Inflammatory macrophage treated with lipopolysaccharide for 4 hours (primary cell): ENCODE measurements at regions not wholly inside any gene's neighbourhood (a gene's known extent, or its start where the extent isn't known, plus 50 kb on each side); places are given as distances from the start of the nearest gene placed in this dataset.
"Not testable (repeated sequence)": the region's sequence is repeated elsewhere in the genome, so short reads cannot be mapped to it uniquely, and the experiment has no call there.

ENCODE experiments used
- DNase-seq: peaks from one replicate; pipeline ENCODE4 v3.0.0-alpha.2; 2020

DNA sequence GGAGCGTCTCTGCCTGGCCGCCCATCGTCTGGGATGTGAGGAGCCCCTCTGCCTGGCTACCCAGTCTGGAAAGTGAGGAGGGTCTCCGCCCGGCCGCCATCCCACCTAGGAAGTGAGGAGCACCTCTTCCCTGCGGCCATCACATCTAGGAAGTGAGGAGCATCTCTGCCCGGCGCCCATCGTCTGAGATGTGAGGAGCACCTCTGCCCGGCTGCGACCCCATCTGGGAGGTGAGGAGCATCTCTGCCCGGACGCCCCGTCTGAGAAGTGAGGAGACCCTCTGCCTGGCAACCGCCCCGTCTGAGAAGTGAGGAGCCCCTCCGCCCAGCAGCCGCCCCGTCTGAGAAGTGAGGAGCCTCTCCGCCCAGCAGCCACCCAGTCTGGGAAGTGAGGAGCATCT lies 84.5 kb downstream of the IDS start:
- DNase-seq: not testable (repeated sequence)

DNA sequence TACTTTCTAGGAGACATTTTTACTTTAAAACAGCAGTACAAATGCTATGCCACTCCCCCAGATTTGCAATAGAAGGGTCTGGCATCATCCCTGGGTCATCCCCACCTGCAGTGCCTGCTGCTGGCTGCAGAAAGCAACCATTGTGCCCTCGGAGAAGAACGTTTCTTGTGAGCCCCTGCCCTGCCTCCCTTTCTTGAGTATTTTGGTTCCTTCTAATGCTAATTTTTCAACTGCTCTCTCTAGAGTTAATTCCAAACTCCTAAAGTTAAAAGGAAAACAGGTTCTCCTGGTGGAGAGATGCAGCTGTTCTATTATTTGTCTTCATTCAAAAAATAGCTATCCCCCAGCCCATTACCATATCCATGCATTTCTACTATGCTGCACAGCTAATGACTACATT lies 107.1 kb downstream of the IDS start:
- no peak for DNase-seq

DNA sequence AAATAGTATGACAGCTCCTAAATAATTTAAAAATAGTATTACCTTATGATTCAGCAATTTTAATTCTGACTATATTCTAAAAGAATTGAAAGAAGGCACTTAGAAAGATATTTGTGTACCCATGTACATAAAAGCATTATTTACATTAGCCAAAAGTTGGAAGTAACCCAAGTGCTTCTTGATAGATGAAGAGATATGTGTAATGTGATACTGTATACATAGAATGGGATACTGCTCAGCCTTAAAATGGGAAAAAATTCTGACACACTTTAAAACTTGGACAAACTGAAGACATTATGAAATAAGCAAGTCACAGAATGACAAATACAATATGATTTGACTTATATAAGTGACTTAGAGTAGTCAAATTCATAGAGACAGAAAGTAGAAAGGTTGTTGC lies 112.2 kb downstream of the IDS start:
- no peak for DNase-seq

DNA sequence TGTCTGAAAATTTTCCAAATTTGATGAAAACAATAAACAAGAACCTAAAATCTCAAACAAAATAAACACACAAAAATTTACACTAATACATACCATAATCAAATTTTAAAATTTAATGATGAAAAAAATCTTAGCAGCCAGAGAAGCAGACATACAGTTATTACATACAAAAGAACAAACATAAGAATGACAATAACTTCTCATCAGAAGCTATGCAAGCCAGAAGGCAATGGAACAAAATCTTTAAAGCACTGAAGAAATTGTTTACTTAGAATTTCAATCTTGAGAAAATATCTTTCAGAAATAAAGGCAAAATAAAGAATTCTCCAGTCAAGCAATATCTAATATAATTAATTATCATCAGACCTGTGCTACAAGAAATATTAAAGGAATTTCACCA lies 121.3 kb downstream of the IDS start:
- DNase-seq: no peak

DNA sequence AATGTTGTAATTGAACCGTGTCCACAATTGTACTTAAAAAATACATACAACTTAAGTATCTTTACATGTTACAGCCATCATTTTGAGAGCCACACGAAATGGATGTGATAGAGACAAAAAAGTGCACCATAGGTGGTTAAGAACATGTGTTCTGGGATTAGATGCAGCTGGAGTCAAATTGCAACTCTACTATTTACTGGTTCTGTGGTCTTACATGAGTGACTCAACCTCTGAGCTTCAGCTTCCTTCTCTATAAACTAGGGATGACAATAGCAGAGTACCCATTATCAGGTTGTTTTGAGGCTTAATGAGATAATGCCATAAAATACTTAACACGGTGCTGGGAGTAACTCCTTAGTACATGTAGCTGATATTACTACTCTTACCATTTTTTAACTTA lies 130.4 kb downstream of the IDS start:
- DNase-seq: no peak

DNA sequence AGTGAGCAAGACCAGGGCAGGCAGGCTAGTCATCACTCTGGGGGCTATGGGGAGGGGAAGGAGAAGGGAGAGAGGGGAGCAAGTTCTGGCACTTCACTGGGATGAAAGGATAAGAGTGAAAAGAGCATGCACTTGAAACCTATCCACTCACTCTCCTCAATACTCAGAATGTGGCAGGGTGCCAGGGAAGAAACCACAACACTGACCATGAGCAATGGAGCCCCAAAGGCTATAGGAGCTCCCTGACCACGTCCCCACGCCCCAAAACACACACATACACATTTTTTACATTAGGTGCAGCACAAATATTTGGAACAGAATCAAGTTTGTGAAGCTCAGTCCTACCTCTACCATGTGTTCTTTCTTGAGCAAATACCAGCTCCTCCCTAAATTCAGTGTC lies 132.2 kb downstream of the IDS start:
- DNase-seq: no peak

DNA sequence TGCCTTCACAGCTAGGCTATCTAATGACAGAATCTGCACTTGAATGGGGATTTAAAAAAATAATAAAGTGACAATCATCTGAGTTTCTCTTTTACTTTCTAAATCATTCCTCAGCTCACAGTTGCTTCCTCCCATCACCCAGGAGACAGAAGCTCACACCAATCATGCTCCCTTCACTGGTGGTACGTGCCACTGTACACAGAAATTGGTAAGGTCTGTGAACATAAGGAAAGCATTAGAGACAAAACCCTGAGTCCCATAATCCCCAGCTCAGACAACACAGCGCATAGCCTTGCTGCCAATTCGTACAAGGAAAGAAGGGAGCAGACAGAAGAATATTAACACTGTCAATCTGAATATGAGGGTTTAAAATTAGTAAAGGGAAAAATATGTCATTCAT lies 133.1 kb downstream of the IDS start:
- DNase-seq: no peak

DNA sequence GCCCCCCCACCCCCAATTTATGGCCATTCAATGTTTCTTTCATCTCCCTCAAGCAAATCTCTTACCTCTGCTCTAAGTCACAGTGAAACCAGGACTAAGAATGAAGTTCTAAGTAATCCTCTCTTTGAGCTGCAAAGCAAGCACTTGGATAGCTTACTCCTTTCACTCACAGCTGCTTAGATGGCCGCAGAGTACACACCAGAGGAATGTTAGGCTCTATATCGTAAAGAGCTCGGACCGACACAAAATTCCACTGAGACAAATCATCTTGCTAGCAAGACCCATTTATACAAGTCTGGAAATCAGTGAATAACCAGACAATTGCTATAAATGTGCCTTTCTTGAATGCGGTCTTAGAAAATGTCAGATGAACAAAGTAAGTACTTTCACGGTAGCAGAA lies 135.0 kb downstream of the IDS start:
- no peak for DNase-seq

DNA sequence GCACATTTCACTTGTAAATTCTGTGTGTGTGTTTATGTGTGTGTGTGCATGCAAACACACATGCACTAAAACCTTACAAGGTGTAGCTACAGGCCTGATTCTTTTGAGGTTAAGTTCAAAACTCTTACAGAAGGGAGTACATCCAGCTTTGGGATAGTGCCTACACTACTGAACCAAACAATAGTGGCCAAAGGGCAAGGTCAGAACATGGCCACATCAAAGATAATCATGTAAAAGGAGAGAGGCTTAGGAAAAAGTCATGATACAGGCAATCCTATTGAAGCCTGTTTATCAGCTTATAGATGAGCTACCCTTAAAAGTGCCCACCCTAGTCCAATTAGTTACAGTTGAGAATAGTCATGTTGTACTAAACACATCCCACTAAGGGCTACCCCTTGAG lies 139.6 kb downstream of the IDS start:
- DNase-seq: no peak

DNA sequence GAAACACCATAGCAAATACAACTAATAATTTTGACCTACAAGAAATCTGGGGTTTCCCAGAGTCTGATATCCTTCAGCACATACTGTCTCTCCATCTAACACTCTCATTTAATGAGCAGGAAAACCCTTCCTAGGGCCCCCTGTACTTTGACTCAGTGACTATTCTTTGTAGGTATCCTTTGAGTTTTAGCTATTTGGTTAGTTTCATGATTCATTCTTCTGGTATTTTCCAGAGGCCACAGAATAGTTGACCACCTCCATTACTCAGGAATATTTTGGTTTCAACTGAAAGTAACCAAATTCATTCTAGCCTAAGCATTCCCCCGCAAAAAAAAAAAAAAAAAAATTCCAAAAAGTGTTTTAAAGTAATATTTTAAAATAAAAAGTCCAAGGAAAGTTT lies 140.0 kb downstream of the IDS start:
- DNase-seq: no peak

DNA sequence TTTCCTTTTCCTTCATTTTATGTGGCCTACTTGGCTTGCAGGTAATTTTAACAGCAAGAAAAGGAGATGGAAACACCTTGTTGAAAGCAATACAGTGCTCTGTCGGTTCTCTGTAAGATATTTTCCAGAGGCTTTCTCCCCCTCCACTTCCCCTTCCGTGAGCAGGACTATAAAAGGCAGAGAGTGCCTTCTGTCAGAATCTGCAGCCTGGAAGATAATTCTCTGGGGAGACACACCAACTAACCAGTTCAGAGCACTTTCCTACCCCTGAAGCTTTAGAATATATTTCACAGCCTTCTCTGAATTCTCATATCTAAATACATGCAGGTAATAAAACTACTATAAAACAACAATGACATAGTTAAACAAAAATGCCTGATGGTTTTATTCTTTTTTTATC lies 141.1 kb downstream of the IDS start:
- DNase-seq: no peak

DNA sequence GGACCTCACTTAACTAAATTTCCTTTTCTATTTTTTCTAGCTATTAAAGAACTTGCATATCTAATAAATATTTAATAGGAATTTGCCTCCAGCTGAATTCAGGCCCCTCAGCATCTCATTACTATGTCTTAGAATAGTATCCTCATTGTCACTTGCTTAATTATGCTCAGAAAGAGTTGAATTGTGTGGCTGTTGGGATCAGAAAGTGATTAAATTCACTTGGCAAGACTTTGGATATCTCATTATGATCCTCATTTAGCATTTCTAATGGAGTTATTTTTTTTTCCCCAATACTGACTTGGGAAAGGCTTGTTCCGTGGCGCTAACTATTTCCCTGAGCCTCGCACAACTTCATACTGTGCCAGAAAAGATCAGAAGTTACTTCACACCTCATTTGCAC lies 158.8 kb downstream of the IDS start:
- DNase-seq: no peak

DNA sequence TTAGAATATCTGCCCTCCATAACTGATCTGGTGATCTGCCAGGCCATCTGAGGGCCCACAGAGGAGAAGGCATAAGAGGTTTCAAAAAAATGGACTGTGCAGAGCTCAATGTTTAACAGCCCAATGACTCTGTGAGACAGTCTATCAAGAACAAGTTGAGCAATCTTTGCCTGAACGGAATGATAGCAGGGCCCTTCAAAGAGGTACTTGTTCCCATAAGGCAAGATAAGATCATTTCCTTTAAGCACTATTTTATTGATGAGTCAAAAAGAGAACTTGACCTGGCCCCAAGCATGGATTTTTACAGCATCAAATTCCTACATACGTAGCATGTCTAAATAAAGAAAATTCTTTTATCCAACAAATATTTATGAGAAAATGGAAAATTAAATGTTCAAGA lies 182.8 kb downstream of the IDS start:
- DNase-seq: no peak

DNA sequence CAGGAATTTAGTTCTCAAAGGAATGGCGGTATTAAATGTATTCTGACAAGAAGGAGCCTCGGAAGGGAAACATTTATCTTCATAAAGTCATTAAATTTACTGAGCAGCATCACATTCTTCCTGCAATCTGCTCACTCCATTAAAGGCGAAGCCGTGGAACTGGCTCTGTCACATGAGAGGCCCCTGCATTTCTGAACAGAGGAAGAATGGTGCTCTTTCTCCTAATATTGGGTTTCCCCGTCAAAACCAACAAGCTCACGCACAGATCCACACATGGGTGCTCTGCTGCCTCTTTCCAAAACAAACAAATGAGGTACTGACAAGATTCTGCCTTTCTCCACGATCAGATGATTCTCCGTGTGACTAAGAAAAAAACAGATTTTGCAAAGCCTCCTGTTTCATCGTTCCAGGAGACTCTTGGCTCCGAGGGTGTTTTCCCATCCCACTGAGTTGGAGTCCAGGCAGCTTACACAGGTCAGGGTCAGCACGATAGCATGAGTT lies 191.2 kb downstream of the IDS start:
- no peak for DNase-seq

DNA sequence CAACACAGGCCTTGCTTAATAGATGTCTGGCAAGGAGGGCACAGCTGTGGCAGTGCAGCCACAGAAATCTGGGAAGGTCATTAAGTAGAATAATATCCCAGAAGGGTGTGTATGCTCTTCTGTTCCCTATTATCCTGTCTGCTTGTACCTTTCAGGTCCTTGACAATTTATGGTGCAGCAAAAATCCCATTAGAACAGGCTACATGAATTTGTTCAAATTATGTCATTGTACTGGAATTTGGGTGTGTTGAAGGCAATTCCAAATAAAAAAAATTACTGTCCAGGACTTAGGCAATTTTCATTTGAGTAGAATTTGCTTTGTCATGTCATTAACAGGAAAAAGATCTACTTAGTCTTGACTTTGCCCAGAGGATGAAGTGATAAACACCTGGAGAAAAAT lies 192.1 kb downstream of the IDS start:
- no peak for DNase-seq

DNA sequence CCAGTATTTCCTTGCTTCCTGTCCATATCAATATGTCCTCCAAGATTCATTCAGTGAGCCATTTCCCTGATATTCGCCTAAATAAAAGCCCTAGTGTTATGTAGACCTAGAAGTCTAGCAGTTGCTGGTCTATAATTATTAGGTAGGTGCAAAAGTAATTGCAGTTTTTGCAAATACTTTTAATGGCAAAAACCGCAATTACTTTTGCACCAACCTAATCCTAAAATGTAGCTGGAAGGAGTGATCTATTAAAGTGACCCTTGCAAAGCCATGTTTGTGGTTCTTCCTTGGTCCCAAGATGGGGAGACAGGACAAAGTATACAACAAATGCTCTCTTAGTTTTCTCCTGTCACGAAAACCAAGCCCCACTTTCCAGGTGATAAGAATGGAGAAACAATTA lies 193.0 kb downstream of the IDS start:
- no peak for DNase-seq

DNA sequence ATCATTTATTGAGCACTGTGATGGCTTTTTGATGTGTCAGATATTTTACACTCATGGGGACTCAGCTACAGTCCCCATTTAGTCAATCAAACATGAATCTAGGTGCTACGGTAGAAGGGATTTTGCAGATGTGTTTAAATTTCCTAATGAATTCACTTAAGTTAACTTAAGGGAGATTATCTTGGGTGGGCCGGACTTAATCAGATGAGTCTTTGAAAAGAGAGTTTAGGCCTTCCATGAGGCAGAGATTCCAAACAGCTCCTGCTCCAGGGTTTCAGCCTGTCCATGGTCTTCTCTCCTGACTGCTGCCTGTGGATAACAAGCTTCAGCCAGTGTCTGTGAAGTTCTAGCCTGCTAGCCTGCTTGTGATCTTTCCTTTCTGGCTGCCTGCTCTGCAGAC lies 202.4 kb downstream of the IDS start:
- DNase-seq: no peak

DNA sequence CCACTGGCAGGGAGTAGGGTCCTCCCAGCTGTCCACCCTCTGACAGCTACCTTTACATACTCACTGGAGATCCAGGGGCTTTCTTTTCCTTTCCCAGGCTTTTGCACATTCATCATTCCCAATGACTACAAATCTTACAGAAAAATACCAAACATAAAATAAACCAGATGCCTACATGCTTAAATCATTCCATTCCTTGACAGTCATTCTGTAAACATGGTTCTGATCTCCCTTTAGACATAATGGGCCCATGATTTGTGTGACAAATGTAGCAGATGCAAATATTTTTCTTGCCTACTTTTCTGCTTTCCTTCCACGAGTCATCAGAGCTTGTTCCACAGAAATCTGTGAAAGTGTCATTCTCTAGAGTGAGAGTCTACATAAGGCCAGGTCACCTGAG lies 207.0 kb downstream of the IDS start:
- DNase-seq: no peak

DNA sequence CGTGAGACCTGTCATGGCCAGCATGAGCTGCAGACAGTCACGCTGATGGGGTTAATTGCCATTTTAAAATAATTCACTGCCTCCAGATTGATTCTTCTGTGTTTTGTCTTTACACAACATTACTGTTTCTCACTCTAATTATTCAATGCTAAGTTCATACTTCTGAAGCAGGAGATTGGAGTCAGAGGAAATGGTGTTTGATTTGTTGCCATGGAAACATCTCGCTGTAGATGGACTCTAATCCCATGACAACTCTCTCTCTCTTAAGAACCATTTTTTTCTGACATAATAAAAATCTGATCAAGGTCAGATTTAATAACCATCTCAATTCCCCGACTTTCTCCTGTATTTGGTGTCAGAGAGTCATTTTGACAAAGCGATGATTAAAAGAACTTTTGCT lies 209.0 kb downstream of the IDS start:
- DNase-seq: no peak

DNA sequence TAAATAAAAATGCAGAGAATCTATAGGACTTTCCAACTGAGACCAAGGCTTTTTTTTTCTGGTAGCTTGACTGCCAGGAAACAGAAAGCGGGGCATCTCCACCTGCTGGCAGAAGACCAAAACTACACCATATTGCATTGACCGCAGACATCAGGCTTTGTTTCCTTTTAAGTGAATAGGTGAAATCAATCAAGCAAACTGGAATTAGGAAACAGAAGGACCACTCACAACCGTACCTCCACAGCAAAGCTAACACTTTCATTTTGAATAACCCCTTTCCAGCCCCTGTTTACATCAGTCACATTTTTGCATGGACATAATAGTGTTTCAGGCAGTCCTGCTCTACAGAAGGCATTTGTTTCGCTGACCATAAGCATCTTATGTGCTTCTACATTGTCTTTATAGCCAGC lies 218.2 kb downstream of the IDS start:
- DNase-seq: peak; percentile 22

DNA sequence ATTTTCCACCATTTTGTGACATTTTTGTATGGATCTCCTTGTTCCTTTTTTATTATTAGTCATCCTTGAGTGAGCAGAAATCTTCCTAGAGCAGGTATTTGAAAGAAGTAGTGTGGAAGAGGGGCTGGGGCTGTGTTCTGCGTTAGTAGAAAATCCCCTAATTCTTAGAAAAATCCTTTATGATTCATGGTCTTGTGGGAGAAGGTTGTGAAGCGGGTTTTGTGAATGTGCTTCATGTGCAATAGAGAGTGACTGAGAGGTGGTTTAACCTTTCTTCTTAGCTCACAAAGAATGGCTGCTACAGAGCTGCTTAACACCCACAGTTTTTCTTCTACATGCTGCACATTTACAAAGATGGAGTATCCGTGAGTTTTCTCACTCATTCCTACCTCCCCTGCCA lies 220.5 kb downstream of the IDS start:
- no peak for DNase-seq

DNA sequence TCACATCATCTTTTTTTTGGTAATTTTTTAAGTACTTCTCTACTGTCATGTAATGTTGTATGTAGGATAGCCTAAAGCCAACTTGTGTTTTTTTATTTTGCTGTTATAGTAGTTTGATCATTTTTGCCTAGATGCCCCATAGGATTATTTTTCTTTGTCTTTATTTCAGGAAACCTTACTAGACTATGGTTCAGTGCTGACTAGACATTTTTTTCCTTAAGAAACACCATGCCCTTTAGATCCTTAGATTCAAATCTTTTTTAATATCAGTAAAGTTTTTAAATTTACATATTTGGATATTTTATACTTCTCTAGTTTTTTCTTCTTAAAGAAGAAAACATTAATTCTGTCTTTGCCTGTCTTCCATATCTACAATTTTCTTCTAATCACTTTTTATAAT lies 221.3 kb downstream of the IDS start:
- no peak for DNase-seq

DNA sequence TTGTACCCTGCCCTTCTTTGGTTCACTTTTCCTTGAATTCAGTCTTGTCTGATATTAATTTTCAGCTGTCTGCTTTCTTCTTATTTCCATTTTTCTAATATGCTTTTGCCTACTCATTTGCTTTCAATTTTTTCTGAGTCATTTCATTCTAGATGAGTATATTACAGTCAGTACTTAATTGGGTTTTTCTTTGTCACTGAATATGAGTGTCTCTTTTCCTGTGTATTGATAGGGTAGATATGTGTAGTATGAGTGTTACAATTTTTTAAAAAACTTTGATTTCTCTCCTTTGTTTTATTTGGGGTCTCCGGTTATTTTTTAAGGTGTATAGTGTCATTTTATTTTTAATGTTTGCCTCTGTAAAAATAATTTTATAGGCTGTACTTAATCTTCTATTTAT lies 222.2 kb downstream of the IDS start:
- DNase-seq: no peak

DNA sequence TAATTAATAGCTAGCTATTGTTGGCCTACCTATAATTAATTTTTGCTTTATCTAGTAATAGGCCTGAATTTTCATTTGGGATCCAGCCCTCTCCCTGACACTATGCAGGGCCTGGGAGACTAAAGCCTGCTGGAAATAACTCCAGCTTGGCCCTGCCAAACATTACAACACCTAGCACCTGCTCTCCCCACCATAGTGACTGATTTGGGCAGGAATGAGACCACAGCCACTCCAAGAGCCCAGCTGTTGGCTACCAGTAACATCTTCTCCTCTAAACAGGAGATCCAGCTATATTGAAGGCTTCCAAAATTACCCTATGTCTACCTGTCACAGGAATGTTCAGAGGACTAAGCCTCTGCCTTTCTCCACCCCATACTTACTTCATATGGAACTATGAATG lies 225.1 kb downstream of the IDS start:
- DNase-seq: no peak

DNA sequence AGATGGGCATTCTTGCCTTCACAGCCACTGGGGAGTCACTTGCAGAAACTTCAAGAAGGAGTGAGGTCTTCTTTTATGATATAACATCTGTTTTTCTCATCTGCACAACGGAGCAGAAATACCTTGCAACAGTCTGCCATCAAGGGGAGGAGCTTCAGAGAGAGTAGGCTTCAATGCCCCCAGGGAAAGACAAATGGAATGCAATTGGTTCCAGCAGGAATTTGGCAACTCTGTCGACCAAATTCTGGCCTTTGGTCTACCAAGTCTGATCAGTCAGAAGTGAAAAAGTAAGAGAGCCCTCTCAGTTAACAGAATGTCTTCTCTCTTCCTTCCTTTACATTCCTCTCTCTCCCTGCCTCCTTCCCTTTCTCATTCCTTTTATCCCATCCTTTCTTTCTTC lies 229.3 kb downstream of the IDS start:
- DNase-seq: no peak

DNA sequence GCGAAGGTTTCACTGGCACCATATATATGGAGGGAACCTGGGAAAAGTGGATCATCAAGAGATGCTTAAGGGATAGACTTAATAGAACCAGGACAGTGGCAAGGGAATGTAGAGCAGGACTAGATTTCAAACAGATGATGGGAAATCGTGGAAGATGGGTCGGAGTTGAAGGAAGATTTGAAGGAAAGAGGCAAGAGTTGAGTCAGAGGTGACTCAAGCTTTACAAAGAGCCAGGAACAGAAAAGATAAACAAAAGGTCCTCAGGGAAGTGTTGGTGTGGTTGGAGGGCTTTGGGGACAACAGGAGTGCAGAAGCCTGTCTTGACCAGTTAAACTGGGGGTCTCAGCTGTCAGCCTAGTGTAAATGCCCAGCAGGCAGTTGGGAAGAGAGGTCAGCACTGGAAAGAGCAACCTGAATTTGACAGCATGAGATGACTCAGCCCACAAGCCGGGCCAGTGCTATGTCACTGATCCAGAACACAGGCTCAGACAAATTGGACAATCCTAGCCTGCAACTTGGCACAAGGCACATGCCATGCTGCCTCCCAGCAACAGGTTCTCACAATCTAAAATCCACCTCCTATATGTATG lies 230.5 kb downstream of the IDS start:
- no peak for DNase-seq
